ENCODE measurements at regions not wholly inside any gene's neighbourhood (a gene's known extent, or its start where the extent isn't known, plus 50 kb on each side); places are given as distances from the start of the nearest gene placed in this dataset.

GRCh38 chr2:103875531-103875930 is 978.4 kb upstream of the POU3F3 start:
- no peaks in the 10 kb centered on the region for H3K27me3 ChIP-seq (ENCODE audit: insufficient read depth, poor library complexity, severe bottlenecking)
- DNase-seq (ENCODE audit: low read depth in 1 of 2, low spot score in 1 of 2), result no peak
- TF ChIP-seq POLR2AphosphoS5 (IDR thresholded peaks at IDR 0.05; ENCODE audit: low read depth) (no peak), SPI1 (IDR thresholded peaks at IDR 0.05; ENCODE audit: borderline replicate concordance, low read depth) (no peak), CTCF (IDR thresholded peaks at IDR 0.05; ENCODE audit: insufficient read depth, low read length) (no peak), GABPA (IDR thresholded peaks at IDR 0.05; ENCODE audit: low read depth) (no peak), REST (IDR thresholded peaks at IDR 0.05; ENCODE audit: insufficient replicate concordance, low read depth) (no peak)
- H3K4me3 ChIP-seq (replicated peaks; ENCODE audit: insufficient read depth, low read length), result no peak overlapping the region
- H3K27ac ChIP-seq (replicated peaks), result no peak overlapping the region

GRCh38 chr2:103876611-103877010 is 977.3 kb upstream of the POU3F3 start:
- Histone ChIP-seq H3K27me3 (ENCODE audit: insufficient read depth, poor library complexity, severe bottlenecking) (no peaks in the 10 kb centered on the region), H3K4me3 (replicated peaks; ENCODE audit: insufficient read depth, low read length) (no peak overlapping the region), H3K27ac (replicated peaks) (no peak overlapping the region)
- DNase-seq (ENCODE audit: low read depth in 1 of 2, low spot score in 1 of 2), result no peak
- no peak for TF ChIP-seq CTCF (IDR thresholded peaks at IDR 0.05; ENCODE audit: insufficient read depth, low read length)
- no peak for TF ChIP-seq SPI1 (IDR thresholded peaks at IDR 0.05; ENCODE audit: borderline replicate concordance, low read depth)
- TF ChIP-seq POLR2AphosphoS5 (IDR thresholded peaks at IDR 0.05; ENCODE audit: low read depth), result no peak
- no peak for TF ChIP-seq GABPA (IDR thresholded peaks at IDR 0.05; ENCODE audit: low read depth)
- TF ChIP-seq REST (IDR thresholded peaks at IDR 0.05; ENCODE audit: insufficient replicate concordance, low read depth), result no peak

- Histone ChIP-seq H3K27ac (replicated peaks) (no peak overlapping the region), H3K4me3 (replicated peaks; ENCODE audit: insufficient read depth, low read length) (no peak overlapping the region), H3K27me3 (ENCODE audit: insufficient read depth, poor library complexity, severe bottlenecking) (no peaks in the 10 kb centered on the region)
- DNase-seq (ENCODE audit: low read depth in 1 of 2, low spot score in 1 of 2), result no peak
- no peak for TF ChIP-seq POLR2AphosphoS5 (IDR thresholded peaks at IDR 0.05; ENCODE audit: low read depth)
- no peak for TF ChIP-seq GABPA (IDR thresholded peaks at IDR 0.05; ENCODE audit: low read depth)
Measured at GRCh38 chr2:103879101-103879500, 974.8 kb upstream of the POU3F3 start.

- no peaks in the 10 kb centered on the region for H3K27me3 ChIP-seq (ENCODE audit: insufficient read depth, poor library complexity, severe bottlenecking)
- H3K27ac ChIP-seq (replicated peaks), result no peak overlapping the region
- TF ChIP-seq REST (IDR thresholded peaks at IDR 0.05; ENCODE audit: insufficient replicate concordance, low read depth), result no peak
- no peak for TF ChIP-seq POLR2AphosphoS5 (IDR thresholded peaks at IDR 0.05; ENCODE audit: low read depth)
- no peak for TF ChIP-seq GABPA (IDR thresholded peaks at IDR 0.05; ENCODE audit: low read depth)
- no peak for TF ChIP-seq SPI1 (IDR thresholded peaks at IDR 0.05; ENCODE audit: borderline replicate concordance, low read depth)
- no peak for TF ChIP-seq CTCF (IDR thresholded peaks at IDR 0.05; ENCODE audit: insufficient read depth, low read length)
- no peak overlapping the region for H3K4me3 ChIP-seq (replicated peaks; ENCODE audit: insufficient read depth, low read length)
- DNase-seq (ENCODE audit: low read depth in 1 of 2, low spot score in 1 of 2), result no peak
Measured at GRCh38 chr2:103880081-103880834, 973.7 kb upstream of the POU3F3 start.

Data from HL-60 (cell line).